ENCODE measurements at regions not wholly inside any gene's neighbourhood (a gene's known extent, or its start where the extent isn't known, plus 50 kb on each side); places are given as distances from the start of the nearest gene placed in this dataset.
"Not testable (repeated sequence)": the region's sequence is repeated elsewhere in the genome, so short reads cannot be mapped to it uniquely, and the experiment has no call there.

- H3K27me3 ChIP-seq (ENCODE audit: control insufficient read depth, insufficient read depth, low read length): no peaks in the 10 kb centered on the region
- TF ChIP-seq, protein P1, sequence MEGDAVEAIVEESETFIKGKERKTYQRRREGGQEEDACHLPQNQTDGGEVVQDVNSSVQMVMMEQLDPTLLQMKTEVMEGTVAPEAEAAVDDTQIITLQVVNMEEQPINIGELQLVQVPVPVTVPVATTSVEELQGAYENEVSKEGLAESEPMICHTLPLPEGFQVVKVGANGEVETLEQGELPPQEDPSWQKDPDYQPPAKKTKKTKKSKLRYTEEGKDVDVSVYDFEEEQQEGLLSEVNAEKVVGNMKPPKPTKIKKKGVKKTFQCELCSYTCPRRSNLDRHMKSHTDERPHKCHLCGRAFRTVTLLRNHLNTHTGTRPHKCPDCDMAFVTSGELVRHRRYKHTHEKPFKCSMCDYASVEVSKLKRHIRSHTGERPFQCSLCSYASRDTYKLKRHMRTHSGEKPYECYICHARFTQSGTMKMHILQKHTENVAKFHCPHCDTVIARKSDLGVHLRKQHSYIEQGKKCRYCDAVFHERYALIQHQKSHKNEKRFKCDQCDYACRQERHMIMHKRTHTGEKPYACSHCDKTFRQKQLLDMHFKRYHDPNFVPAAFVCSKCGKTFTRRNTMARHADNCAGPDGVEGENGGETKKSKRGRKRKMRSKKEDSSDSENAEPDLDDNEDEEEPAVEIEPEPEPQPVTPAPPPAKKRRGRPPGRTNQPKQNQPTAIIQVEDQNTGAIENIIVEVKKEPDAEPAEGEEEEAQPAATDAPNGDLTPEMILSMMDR (IDR thresholded peaks at IDR 0.05; ENCODE audit: insufficient read depth, low read length, poor library complexity, severe bottlenecking): no peak
- no peaks in the 10 kb centered on the region for H3K36me3 ChIP-seq (ENCODE audit: control insufficient read depth, insufficient read depth, low read length)
- no peak for DNase-seq (ENCODE audit: low read depth)
- no peak overlapping the region for H3K4me3 ChIP-seq (ENCODE audit: low read depth, low read length)
These were observed 505.1 kb upstream of the ITGA1 start for GRCh38 chr5:52282647-52283046.

GRCh38 chr5:52283221-52283620, 504.5 kb upstream of the ITGA1 start:
- no peak for DNase-seq (ENCODE audit: low read depth)
- TF ChIP-seq, protein P1 (IDR thresholded peaks at IDR 0.05; ENCODE audit: insufficient read depth, low read length, poor library complexity, severe bottlenecking): no peak
- Histone ChIP-seq H3K36me3 (ENCODE audit: control insufficient read depth, insufficient read depth, low read length) (no peaks in the 10 kb centered on the region), H3K27me3 (ENCODE audit: control insufficient read depth, insufficient read depth, low read length) (no peaks in the 10 kb centered on the region), H3K4me3 (ENCODE audit: low read depth, low read length) (no peak overlapping the region)

DNA sequence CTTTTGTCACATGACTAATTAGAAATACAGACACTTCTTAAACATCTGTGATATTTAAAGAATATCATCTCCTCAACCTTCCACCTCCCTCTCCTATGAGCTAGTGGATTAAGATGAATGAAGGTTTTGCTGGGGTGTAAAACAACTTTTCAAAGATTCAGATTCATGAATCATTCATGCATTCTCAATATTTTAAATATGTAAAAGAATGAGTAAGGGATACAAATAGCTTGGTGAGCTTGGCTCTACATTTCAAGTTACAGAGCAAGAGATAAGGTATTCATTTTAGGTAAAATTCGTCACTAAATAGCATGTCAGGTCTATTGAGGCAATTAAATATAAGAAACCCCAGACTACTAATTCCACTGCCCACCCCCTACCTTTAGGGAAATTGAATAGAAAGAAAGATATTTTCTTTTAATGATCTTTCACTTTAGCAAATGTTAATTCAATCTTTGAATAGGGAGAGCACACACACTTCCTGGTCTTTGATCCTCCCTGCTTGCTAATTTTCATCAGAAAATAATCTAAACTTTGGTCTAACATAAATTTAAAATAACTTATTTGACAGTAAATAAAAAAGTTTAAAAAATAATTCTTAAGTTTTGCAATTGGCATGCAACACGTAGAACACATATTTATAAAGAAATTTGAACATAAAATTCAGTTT, 486.9 kb upstream of the ITGA1 start:
- Histone ChIP-seq H3K27me3 (ENCODE audit: control insufficient read depth, insufficient read depth, low read length) (no peaks in the 10 kb centered on the region), H3K4me3 (ENCODE audit: low read depth, low read length) (no peak overlapping the region), H3K36me3 (ENCODE audit: control insufficient read depth, insufficient read depth, low read length) (no peaks in the 10 kb centered on the region)
- no peak for DNase-seq (ENCODE audit: low read depth)
- TF ChIP-seq, protein P1 (IDR thresholded peaks at IDR 0.05; ENCODE audit: insufficient read depth, low read length, poor library complexity, severe bottlenecking): no peak

DNA sequence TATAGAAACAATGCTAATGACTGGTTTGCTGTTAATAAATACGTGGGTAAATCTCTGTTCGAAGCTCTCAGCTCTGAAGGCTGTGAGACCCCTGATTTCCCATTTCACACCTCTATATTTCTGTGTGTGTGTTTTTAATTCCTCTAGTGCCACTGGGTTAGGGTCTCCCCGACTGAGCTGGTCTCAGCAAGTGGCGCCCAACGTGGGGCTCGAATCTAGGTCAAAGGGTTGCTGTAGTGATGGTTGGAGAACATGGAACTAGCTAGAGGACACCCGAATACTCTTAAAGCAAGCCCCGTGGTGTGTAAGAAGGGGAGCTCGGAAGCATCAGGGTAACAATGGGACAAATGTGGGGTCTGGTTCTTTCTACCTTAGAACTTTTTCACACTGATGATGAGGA, 482.9 kb upstream of the ITGA1 start:
- H3K4me3 ChIP-seq (ENCODE audit: low read depth, low read length); DNase-seq (ENCODE audit: low read depth); H3K36me3 ChIP-seq (ENCODE audit: control insufficient read depth, insufficient read depth, low read length); H3K27me3 ChIP-seq (ENCODE audit: control insufficient read depth, insufficient read depth, low read length): not testable (repeated sequence)

DNA sequence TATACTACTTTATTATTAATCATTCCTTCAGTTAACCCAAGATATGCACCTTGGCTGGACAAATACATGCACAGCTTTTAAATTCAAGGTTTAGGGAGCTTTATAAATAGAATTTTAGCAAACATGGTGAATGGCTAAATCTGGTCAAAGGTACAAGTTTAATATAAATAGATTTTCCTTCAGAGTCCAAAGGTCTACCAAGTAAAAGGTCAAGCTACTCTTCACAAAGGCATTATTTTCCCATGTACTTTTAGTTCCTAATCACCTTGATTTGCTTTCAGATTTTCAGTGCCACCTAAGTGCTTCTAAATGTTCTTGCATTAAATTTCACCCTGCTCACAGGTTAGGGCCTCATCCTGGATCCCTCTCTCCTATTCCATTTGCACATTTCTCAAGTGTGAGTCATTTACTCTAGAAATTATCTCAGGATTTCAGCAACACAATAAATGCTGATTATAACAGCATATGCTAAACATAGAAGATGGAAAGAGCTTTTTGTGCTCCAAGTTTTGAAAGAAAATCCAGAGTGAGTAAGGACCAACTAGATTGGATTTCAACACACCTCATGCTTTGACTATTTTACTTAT, 459.4 kb upstream of the ITGA1 start:
- Histone ChIP-seq H3K27me3 (ENCODE audit: control insufficient read depth, insufficient read depth, low read length) (no peaks in the 10 kb centered on the region), H3K36me3 (ENCODE audit: control insufficient read depth, insufficient read depth, low read length) (no peaks in the 10 kb centered on the region), H3K4me3 (ENCODE audit: low read depth, low read length) (no peak overlapping the region)
- no peak for DNase-seq (ENCODE audit: low read depth)
- TF ChIP-seq, protein P1 (IDR thresholded peaks at IDR 0.05; ENCODE audit: insufficient read depth, low read length, poor library complexity, severe bottlenecking): no peak

- no peaks in the 10 kb centered on the region for H3K36me3 ChIP-seq (ENCODE audit: control insufficient read depth, insufficient read depth, low read length)
- DNase-seq (ENCODE audit: low read depth): no peak
- H3K27me3 ChIP-seq (ENCODE audit: control insufficient read depth, insufficient read depth, low read length): no peaks in the 10 kb centered on the region
- H3K4me3 ChIP-seq (ENCODE audit: low read depth, low read length): no peak overlapping the region
- TF ChIP-seq, protein P1 (IDR thresholded peaks at IDR 0.05; ENCODE audit: insufficient read depth, low read length, poor library complexity, severe bottlenecking): no peak
These were observed 456.0 kb upstream of the ITGA1 start for GRCh38 chr5:52331725-52332124.

Measured in kidney epithelial cell (primary cell).